ENCODE measurements at regions not wholly inside any gene's neighbourhood (a gene's known extent, or its start where the extent isn't known, plus 50 kb on each side); places are given as distances from the start of the nearest gene placed in this dataset.
"Not testable (repeated sequence)": the region's sequence is repeated elsewhere in the genome, so short reads cannot be mapped to it uniquely, and the experiment has no call there.

DNA sequence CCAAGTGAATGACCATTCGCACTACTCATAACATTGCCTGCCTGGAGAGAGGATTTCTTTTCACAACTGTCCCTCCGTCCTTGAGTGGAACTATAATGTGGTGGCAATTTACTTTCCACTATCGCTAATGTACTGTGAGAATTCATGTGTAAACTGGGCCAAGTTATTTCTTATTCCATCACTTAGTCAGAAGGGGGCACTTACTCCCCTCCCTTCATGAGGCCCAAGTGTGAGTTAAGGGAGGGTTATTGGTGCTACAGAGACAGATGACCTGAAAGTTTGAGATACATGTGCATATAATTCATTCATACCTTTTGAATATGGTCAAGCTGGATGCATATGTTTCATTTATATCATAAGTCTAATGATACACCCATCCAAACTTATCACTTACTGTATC lies 65.2 kb upstream of the LOC128125822 start:
- H3K4me3 ChIP-seq (ENCODE audit: low read depth, low read length), result no peak overlapping the region
- peak; percentile 22 for DNase-seq (ENCODE audit: low read depth)
- TF ChIP-seq, protein P1, sequence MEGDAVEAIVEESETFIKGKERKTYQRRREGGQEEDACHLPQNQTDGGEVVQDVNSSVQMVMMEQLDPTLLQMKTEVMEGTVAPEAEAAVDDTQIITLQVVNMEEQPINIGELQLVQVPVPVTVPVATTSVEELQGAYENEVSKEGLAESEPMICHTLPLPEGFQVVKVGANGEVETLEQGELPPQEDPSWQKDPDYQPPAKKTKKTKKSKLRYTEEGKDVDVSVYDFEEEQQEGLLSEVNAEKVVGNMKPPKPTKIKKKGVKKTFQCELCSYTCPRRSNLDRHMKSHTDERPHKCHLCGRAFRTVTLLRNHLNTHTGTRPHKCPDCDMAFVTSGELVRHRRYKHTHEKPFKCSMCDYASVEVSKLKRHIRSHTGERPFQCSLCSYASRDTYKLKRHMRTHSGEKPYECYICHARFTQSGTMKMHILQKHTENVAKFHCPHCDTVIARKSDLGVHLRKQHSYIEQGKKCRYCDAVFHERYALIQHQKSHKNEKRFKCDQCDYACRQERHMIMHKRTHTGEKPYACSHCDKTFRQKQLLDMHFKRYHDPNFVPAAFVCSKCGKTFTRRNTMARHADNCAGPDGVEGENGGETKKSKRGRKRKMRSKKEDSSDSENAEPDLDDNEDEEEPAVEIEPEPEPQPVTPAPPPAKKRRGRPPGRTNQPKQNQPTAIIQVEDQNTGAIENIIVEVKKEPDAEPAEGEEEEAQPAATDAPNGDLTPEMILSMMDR (IDR thresholded peaks at IDR 0.05; ENCODE audit: insufficient read depth, low read depth, low read length, missing control alignments), result no peak

DNA sequence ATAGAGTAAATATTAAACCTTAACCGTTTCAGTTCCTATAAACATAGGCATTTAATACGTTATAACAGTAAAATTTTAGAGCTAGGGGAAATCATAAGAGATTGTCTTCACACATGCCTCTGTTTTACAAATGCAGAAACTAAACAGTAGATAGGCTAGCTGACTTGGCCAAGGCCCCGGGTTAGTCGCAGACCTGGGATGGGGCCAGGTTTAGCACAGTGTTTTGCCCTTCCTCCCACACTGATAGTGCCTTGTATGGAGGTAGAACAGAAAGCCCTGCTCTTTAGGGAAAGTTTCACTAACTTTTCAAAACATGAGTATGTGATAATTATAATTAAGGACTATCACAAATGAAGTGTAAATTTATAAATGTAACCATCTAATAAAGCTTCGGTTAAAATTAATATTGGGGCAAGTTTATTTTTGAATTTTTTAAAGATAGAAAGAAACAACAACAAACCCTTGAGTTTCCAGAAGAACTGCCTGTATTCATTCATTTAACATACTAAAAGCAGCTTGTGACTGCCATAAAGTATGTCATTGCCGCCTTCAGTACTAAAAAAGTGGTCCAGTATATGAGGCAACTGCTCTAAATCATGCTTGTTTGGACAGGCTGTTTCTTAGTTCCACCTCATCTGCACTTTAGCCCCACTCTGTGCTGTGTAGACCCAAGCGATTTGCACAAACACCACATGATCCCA lies 62.5 kb upstream of the LOC128125822 start:
- no peak overlapping the region for H3K4me3 ChIP-seq (ENCODE audit: low read depth, low read length)
- TF ChIP-seq, protein P1 (IDR thresholded peaks at IDR 0.05; ENCODE audit: insufficient read depth, low read depth, low read length, missing control alignments), result no peak
- DNase-seq (ENCODE audit: low read depth), result peak; percentile 22

DNA sequence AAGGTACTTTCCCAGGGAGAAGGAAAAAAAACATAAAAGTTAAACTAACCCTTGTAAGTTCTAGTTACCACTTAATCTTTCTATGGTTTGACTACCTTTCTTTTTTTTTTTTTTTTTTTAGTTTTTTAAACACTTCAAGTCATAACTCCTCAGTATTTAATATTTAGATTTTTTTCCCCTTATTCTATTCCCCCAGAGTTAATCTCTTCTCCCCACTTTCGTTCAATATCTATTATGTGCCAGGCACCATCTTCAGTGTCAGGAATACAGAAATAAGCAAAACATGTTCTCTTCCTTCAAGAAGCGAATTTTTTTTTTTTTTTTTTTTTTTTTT lies 62.0 kb upstream of the LOC128125822 start:
- H3K4me3 ChIP-seq (ENCODE audit: low read depth, low read length), result no peak overlapping the region

DNA sequence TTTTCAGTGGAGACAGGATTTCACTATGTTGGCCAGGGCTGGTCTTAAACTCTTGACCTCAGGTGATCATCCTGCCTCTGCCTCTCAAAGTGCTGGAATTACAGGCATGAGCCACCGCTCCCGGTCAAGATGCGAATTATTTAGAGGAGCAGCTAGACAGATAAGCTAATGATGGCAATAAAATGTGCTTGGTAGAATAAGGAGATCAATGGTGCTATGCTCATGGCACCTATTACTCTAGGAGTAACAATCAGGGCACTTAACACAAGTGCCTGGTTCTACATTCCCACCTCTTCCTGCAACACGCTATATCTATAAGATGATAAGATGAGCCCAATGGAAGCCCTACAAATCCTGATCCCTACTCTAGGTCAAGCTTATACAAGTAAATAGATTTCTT lies 61.4 kb upstream of the LOC128125822 start:
- TF ChIP-seq, protein P1 (IDR thresholded peaks at IDR 0.05; ENCODE audit: insufficient read depth, low read depth, low read length, missing control alignments), result no peak
- no peak for DNase-seq (ENCODE audit: low read depth)

More for the DNA sequence above, 62.0 kb upstream of the LOC128125822 start:
- DNase-seq (ENCODE audit: low read depth), result no peak
- TF ChIP-seq, protein P1 (IDR thresholded peaks at IDR 0.05; ENCODE audit: insufficient read depth, low read depth, low read length, missing control alignments), result no peak

DNA sequence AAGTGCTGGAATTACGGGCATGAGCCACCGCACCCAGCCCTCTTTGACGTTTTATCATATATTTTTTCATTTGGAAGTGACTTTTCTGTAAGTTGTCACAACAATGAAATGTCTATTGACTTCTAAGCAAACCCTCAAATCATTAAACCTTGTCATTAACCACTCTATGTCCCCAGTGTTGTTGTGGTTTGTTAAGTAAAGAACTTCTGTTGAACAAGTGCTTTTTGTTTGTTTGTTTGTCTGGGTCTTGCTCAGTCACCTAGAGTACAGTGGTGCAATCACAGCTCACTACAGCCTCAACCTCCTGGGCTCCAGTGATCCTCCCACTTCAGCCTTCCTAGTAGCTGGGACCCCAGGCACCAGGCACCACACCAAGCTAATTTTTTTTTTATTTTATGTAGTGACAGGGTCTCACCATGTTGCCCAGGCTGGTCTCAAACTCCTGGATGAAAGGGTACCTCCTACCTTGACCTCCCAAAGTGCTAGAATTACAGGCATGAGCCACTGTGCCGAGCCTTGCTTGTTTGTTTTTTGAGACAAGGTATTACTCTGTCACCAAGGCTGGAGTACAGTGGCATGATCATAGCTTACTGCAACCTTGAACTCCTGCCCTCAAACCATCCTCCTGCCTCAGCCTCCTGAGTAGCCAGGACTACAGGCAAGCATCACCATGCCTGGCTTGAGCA lies 57.6 kb upstream of the LOC128125822 start:
- no peak for DNase-seq (ENCODE audit: low read depth)
- TF ChIP-seq, protein P1 (IDR thresholded peaks at IDR 0.05; ENCODE audit: insufficient read depth, low read depth, low read length, missing control alignments), result no peak
- H3K4me3 ChIP-seq (ENCODE audit: low read depth, low read length), result no peak overlapping the region

More for the DNA sequence above, 61.4 kb upstream of the LOC128125822 start:
- H3K4me3 ChIP-seq (ENCODE audit: low read depth, low read length), result no peak overlapping the region

DNA sequence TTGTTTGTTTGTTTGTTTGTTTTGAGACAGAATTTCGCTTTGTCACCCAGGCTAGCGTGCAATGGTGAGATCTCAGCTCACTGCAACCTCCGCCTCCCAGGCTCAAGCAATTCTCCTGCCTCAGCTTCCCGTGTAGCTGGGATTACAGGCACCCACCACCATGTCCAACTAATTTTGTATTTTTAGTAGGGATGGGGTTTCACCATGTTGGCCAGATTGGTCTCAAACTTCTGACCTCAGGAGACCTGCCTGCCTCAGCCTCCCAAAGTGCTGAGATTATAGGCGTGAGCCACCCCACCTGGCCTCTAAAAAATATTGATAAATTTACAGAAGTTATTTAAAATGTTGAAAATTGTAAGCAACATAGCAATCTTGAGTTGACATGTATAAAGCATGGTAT lies 57.1 kb upstream of the LOC128125822 start:
- not testable (repeated sequence) for H3K4me3 ChIP-seq (ENCODE audit: low read depth, low read length); DNase-seq (ENCODE audit: low read depth)

DNA sequence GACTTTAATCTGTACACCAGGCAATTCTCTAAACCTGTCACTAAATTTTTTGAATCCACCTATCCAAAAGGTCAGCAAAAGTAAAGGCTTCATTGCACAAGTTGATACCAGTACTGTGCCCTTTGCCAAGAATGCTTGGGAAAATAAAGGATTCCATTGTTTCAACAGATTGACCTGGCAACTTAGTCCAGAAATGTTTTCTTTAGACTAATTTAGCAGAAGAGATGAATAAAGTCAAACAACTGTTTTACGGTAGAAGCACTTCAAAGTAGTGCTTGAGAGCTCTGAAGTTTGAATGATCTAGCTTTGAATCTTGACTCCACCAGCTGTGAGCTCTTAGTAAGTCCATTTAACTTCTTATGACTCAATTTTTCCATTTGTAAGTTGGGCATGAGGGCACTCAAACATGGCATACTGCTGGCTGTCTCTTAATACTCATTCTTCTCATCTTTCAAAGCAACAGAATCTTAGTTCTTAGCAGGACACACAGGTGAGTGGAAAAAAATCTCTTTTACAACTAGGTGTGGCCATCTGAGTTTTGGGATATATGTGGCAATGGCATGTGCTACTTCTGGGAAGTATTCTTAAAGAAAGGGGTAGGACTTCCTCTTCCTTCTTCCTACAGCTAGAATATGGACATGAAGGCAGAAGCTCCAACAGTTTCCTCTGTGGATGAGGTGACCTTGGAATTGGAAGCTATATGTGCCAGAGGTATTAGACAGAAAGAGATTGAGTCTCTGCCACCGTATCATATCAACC lies 55.9 kb upstream of the LOC128125822 start:
- TF ChIP-seq, protein P1 (IDR thresholded peaks at IDR 0.05; ENCODE audit: insufficient read depth, low read depth, low read length, missing control alignments), result no peak
- DNase-seq (ENCODE audit: low read depth), result no peak
- H3K4me3 ChIP-seq (ENCODE audit: low read depth, low read length), result no peak overlapping the region
